HG02763 (cell line): ENCODE measurements at regions not wholly inside any gene's neighbourhood (a gene's known extent, or its start where the extent isn't known, plus 50 kb on each side); places are given as distances from the start of the nearest gene placed in this dataset.
"Not testable (repeated sequence)": the region's sequence is repeated elsewhere in the genome, so short reads cannot be mapped to it uniquely, and the experiment has no call there.

Experiments
- ATAC-seq: cut with Tn5 transposase; IDR thresholded peaks from one replicate; pipeline ENCODE4 v1.9.1; 2021; ENCODE audit warnings: mild to moderate bottlenecking, moderate library complexity; ENCODE audit not compliant: unreplicated experiment

DNA sequence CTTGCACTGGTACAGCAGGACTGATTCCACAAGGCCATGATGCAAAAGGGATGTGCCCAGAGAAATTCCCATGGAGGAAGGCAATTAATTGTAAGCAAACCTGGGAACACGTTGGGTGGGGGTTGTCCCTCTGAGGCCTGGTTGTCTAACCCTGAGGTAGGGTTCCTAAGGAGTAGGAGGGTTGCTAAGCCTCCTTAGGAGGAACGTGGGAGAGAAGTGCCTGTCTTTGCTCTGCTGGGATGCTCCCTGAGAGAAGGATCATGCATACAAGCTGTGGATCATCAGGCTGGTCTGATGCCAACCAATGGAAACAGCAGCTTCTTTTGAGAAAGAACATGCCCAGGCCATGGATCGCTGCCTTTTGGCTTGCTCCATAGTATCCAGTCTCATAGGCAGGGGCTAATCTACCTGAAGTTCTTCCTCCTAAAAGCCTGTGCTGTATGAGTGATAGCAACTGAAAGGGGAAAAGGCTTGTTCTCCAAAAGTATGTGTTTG lies 203.7 kb upstream of the NPVF start:
- ATAC-seq, result no peak

DNA sequence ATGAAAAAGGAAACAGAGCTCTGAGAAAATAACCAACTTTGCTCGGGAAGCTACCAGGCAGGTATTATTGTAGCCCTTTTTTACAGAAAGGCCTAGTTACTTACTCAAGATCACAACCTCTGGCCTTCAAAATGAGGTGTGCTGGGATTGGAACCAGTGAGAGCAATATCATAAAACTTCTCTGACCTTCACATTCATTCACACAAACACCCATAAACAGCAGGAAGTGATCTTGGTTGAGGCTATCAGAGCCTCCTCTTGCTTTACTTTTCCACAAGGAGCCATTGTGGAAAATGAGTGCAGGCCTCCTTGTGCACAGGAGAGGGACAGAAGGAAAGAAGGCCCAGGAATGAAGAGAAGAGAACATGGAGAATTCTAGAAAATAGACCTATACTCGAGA lies 204.5 kb upstream of the NPVF start:
- no peak for ATAC-seq

DNA sequence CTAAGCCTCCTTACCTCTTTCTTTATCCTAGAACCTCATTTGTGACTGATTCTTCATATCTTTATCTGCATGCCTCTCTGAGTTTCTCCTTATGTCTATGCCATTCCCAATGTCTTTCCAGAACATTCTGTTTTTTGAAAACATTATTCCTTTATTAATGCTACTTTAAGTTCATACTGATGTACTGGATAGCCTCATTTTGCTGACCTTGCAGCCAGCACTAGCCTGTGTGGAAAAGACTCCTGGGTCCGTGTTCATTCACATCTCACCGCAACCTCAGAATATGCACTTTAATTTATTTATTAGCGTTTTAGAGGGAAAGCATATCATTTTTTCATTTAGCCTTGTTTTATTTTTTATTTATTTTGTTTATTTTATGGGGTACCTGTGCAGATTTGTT lies 208.1 kb upstream of the NPVF start:
- no peak for ATAC-seq

DNA sequence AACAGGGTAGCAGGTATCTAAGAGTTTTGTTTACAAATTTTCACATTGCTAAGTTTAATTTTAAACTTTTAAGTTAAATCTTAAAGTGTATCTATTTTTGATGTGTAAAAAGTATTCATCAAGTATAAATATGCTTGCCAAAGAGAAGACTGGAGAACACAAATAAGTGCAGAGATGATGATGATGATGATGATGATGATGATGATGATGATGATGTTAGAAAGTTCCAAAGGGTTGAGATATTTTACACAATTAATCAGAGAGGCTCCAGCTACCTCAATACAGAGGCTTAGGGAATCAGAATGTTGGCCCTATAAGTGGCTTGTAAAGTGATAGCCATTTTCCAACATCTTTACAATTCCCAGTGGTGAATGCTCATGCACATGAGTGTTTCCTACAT lies 209.0 kb upstream of the NPVF start:
- no peak for ATAC-seq

DNA sequence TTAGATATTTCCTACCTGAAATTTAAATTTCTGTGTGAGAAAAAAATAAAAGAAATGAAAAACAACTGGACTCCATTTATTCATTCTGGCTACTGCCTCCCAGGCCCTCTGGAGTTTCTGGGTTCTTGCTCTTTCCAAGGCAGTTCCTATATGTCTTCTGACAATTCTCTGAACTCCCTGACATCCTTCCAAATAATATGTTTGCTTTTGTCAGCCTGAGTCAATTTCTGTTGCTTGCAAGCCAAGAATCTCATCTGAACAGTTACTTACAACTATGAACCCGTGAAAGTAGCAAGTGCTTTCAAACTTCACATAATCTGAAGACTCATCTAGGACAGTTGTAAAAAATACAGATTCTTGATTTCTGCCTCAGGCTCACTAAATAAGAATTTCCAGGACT lies 216.7 kb upstream of the NPVF start:
- ATAC-seq, result no peak

DNA sequence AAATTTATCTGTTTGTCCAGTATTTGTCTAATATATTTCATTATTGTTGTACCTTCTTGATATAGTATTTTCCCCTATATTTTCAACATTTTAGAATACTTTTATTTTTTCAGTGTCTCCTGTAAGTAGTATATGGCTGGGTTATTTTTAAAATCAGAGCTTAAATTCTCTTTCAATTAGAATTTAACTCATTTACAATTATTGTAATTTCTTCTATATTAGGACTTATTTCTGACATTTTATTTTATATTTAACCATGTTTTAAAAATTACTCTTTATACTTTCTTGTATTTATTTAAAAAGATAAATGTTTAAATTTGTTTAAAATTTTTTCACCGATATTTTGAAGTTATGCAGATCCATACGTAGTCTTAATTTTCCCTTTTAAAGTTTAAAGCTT lies 220.0 kb upstream of the NPVF start:
- ATAC-seq, result no peak

DNA sequence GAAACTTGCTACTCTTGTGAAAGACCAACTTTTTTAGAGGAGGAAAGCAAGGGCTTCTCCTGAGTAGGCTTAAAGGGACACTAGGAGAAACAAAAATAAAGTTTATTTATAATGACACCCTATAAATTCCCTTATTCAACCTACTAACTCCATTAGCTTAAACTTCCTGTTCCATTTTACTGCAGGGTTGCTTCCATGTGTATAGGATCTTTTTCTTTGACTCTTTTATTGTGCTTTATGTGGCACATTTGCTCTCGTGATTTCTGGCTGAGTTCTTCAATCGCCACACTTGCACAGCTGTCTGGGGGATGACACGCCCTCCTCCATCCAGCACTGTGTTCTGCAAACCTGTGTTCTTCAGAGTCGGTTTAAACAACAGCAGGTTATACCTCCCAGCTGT lies 225.7 kb upstream of the NPVF start:
- ATAC-seq, result no peak

DNA sequence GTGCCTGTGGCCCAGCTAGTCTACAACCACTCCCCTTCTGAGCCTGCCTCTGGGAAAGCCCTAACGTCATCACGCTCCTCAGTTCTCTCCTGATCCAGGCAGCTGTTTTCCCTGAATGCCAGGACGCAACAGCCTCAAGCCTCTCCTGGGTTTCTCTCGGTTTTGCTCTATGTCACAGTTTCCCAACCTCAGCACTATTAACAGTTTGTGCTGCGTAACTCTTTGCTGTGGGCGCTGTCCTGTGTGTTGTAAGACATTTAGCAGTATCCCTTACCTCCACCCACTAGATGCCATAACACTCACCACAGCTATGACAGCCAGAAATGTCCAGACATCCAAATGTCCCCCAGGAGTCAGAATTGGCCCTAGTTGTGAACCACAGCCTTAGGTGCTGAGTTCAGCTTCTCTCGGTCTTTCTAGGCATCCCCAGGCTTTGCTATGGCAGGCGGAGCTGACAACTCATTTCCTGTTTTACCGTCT lies 226.3 kb upstream of the NPVF start:
- ATAC-seq, result no peak

DNA sequence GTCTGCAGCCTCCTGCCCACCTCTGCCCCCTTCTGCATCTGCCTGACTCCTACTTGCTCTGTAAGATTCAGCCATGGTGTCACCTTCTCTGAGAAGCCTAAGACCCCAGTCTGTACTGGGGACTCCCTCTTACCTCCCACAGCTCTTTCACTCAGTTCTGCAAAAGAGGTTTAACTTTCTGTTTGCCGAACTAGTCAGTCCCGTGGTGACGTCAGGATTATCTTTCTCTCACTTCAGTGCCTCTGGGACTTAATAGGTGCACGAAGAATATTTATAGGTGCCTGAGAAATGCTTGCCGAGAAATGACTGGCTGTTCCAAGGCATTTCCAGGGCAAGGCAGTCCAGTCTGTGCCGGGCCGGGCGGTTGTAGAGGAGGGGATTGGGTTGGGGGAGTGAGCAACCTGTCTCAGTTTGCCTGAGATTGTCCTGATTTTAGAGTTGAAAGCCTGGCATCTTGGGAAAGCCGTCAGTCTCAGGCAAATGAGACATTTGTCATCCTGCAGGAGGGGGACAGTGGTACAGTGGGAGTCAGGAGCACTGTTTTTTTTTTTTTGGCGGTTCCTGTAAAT lies 227.5 kb upstream of the NPVF start:
- ATAC-seq, result no peak

DNA sequence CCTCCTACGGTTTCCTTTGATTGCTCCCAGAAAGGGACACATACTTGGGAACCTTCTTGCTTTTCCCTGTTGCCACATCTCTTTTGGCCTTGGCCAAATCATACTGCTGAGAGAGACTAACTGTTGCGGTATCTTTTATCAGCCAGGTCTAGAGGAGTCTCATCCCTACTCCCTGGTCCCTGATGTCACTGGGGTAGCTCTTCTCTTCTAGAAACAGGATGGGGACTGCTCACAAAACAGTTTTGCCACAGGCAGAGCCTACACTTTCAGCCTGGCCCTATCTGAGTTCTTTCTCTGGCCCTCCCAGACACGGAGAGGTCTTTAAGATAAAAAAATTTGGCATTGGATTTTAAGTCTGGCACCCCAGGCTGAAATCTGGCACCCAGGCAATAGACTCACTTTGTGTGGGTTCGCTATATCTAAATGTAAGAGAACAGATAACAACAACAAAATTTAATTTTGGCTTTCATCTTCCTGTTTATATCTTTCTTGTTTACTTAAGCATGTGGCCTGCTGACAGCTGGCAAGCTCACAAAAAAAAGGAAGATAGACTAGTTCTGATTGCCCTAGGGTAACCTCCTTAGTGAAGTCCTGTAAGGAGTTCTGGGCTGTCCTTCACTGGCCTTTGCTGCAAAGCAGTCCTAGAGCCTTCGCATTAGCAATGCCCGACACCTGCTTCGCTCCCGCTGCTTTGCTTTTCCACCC lies 228.3 kb upstream of the NPVF start:
- ATAC-seq, result no peak

GRCh38 chr7:25459057-25459456 lies 230.8 kb upstream of the NPVF start:
- ATAC-seq, result no peak

DNA sequence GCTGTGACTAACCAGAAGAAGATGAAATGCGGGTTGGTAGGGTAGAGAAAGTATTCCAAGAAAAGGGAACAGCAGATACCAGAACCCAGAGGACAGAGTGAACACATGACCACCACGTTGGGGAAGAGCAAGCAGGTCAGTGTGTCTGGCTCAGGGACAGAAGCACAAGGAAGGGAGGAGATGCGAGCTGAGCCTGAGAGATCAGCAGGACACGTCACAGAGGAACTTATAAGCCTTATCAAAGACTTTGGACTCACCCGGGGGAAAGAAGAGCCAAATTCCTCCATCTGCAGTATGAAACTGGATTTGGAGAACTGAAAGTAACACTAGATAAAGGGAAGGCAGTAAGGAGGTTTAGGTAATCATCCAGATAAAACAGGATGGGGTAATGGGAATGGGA lies 232.1 kb upstream of the NPVF start:
- ATAC-seq, result no peak

DNA sequence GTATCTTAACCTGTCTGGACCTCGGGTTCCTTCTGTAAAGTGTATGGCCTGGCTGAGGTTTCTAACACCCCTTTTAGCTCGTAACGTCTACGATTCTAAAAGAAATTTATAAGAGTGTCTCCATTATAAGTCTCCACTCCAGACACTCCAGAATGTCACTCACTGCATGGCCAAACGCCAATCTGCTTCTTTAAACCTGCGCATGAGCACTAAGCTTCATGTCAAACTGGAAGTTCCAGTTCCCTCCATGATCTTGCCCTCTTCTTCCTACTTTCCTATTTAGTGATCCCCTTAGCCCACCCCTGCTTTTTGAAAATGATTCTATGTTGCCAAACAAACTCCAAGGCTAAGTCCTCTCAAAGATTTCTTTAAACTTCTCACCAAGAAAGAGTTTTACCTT lies 241.4 kb upstream of the NPVF start:
- ATAC-seq, result no peak

GRCh38 chr7:25476863-25477499 lies 248.7 kb upstream of the NPVF start:
- no peak for ATAC-seq

- not testable (repeated sequence) for ATAC-seq
These were observed 249.9 kb upstream of the NPVF start for GRCh38 chr7:25478221-25478620.

- no peak for ATAC-seq
These were observed 250.6 kb upstream of the NPVF start for GRCh38 chr7:25478925-25479324.

- no peak for ATAC-seq
These were observed 253.6 kb upstream of the NPVF start for GRCh38 chr7:25481891-25482290.

GRCh38 chr7:25482631-25483030 lies 254.3 kb upstream of the NPVF start:
- ATAC-seq, result no peak

DNA sequence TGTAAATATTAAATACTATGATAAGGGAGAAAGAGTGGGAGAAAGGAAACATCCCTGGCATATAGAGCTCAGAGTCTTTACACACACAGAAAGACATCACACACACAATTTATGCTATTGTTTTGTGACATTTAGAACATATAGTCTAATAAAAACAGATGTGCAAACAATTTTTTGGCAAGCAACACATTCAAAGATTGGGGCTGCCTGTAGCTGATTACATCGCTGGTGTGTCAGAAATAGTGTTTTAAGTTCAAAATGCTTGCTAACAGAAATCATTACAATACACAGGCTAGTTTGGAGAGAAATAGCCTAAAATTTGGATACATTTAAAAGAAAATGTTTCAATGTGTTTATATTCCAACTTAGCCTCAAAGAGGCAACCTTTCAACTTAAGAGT lies 256.7 kb upstream of the NPVF start:
- ATAC-seq, result no peak

GRCh38 chr7:25486656-25487055 lies 258.4 kb upstream of the NPVF start:
- ATAC-seq, result no peak

- ATAC-seq, result no peak
These were observed 265.6 kb upstream of the NPVF start for GRCh38 chr7:25493805-25494366.

- no peak for ATAC-seq
These were observed 266.6 kb upstream of the NPVF start for GRCh38 chr7:25494896-25495295.
